ENCODE measurements at regions not wholly inside any gene's neighbourhood (a gene's known extent, or its start where the extent isn't known, plus 50 kb on each side); places are given as distances from the start of the nearest gene placed in this dataset.

- no peak for TF ChIP-seq ZNF274 (IDR thresholded peaks at IDR 0.05; ENCODE audit: low read depth, low read length)
- TF ChIP-seq YY1 (IDR thresholded peaks at IDR 0.05; ENCODE audit: insufficient read depth, insufficient read length): no peak
- TF ChIP-seq SUZ12 (IDR thresholded peaks at IDR 0.05; ENCODE audit: extremely low read depth, insufficient read depth, insufficient read length): no peak
Observed at GRCh38 chr5:1661311-1661710, 137.6 kb upstream of the LPCAT1 start.
